Astrocyte of the cerebellum (primary cell): ENCODE measurements at regions not wholly inside any gene's neighbourhood (a gene's known extent, or its start where the extent isn't known, plus 50 kb on each side); places are given as distances from the start of the nearest gene placed in this dataset.

Source experiments
- DNase-seq: peaks from one replicate; pipeline ENCODE4 v3.0.0-alpha.2; 2011; ENCODE audit warnings: low read depth
- H3K4me3 ChIP-seq: 2 replicates; pipeline ENCODE4 v1.5.1; 2011; ENCODE audit warnings: mild to moderate bottlenecking, low read depth, low read length, moderate library complexity
- in situ Hi-C: cut with HindIII; loops from 2 replicates; pipeline ENCODE4 v1.10.0; 2017; ENCODE audit warnings: low sequenced_read_pairs
- TF ChIP-seq, protein P1 (sequence below): IDR thresholded peaks from 2 replicates; pipeline ENCODE4 v1.5.1; 2012; ENCODE audit warnings: low read length, low read depth, moderate library complexity, mild to moderate bottlenecking; ENCODE audit errors: missing control alignments

DNA sequence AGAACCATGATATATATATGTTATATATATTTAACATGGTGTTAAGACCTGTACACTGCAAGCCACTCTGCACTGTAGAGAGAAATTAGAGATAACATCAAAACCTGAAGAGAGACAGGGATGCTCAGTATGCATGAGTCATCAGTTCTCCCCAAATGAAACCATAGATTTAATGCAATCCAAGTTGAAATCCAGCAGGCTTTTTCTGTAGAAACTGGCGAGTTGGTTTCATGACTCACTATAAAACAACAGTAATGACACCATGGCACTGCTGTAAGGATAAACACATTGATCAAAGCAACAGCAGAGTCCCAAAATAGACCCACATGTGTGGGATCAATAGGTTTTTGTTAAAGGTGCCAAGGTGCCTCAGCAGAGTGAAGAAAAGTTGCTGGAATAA lies 65.8 kb downstream of the RTP5 start:
- no peak for DNase-seq
- H3K4me3 ChIP-seq = no peak overlapping the region
- in situ Hi-C loops = no loop called here
- TF ChIP-seq, protein P1, sequence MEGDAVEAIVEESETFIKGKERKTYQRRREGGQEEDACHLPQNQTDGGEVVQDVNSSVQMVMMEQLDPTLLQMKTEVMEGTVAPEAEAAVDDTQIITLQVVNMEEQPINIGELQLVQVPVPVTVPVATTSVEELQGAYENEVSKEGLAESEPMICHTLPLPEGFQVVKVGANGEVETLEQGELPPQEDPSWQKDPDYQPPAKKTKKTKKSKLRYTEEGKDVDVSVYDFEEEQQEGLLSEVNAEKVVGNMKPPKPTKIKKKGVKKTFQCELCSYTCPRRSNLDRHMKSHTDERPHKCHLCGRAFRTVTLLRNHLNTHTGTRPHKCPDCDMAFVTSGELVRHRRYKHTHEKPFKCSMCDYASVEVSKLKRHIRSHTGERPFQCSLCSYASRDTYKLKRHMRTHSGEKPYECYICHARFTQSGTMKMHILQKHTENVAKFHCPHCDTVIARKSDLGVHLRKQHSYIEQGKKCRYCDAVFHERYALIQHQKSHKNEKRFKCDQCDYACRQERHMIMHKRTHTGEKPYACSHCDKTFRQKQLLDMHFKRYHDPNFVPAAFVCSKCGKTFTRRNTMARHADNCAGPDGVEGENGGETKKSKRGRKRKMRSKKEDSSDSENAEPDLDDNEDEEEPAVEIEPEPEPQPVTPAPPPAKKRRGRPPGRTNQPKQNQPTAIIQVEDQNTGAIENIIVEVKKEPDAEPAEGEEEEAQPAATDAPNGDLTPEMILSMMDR = no peak

DNA sequence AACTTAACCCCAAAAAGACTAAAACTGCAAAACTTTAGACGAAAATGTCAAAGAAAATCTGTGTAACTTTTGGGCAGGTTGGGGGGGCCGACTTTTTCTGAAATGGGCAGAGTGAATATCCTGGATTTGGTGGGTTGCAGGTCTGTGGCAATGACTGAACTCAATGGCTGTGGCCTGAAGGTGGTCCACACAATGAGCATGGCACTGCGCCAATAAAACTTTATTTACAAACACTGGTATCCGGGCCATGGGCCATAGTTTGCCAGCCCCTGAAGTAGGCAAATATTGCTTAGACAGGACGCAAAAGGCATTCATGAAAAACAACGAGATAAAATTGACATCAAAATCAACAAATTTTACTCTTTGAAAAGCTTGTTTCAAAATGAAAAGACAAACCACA lies 66.2 kb downstream of the RTP5 start:
- in situ Hi-C loops = no loop called here
- no peak for DNase-seq
- H3K4me3 ChIP-seq = no peak overlapping the region
- TF ChIP-seq, protein P1 = no peak

- in situ Hi-C loops = no loop called here
- H3K4me3 ChIP-seq = no peak overlapping the region
- no peak for DNase-seq
- TF ChIP-seq, protein P1 = no peak
Measured at GRCh38 chr2:241936457-241937133, 67.1 kb downstream of the RTP5 start.

- H3K4me3 ChIP-seq = no peak overlapping the region
- TF ChIP-seq, protein P1 = no peak
- in situ Hi-C loops = no loop called here
- no peak for DNase-seq
Measured at GRCh38 chr2:241937297-241937696, 67.8 kb downstream of the RTP5 start.

GRCh38 chr2:241939541-241939940 lies 70.0 kb downstream of the RTP5 start:
- TF ChIP-seq, protein P1 = no peak
- in situ Hi-C loops = no loop called here
- no peak overlapping the region for H3K4me3 ChIP-seq
- DNase-seq = no peak

- TF ChIP-seq, protein P1 = no peak
- in situ Hi-C loops = no loop called here
- no peak for DNase-seq
- no peak overlapping the region for H3K4me3 ChIP-seq
Measured at GRCh38 chr2:241940329-241940728, 70.8 kb downstream of the RTP5 start.
